ENCODE measurements at regions not wholly inside any gene's neighbourhood (a gene's known extent, or its start where the extent isn't known, plus 50 kb on each side); places are given as distances from the start of the nearest gene placed in this dataset.
"Not testable (repeated sequence)": the region's sequence is repeated elsewhere in the genome, so short reads cannot be mapped to it uniquely, and the experiment has no call there.

DNA sequence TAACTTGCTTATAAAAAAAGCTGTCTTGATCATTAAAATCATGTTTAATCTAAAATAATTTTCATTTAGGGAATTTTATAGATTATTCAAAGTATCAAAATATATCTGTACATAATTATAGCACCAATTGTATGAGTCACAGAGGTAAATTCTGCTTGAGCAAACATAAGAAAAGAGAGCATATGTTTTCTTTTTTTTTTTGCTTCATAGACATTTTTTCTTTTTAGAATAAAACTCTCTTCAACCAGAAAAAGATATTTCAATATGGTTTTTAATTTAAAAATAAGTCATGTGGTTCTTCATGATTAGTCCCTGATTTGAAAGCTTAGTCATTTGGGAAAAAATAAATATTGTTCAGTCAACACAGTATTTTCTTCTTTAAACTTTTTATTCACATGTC is 2390.6 kb downstream of the ARAP2 start:
- TF ChIP-seq, protein P1, sequence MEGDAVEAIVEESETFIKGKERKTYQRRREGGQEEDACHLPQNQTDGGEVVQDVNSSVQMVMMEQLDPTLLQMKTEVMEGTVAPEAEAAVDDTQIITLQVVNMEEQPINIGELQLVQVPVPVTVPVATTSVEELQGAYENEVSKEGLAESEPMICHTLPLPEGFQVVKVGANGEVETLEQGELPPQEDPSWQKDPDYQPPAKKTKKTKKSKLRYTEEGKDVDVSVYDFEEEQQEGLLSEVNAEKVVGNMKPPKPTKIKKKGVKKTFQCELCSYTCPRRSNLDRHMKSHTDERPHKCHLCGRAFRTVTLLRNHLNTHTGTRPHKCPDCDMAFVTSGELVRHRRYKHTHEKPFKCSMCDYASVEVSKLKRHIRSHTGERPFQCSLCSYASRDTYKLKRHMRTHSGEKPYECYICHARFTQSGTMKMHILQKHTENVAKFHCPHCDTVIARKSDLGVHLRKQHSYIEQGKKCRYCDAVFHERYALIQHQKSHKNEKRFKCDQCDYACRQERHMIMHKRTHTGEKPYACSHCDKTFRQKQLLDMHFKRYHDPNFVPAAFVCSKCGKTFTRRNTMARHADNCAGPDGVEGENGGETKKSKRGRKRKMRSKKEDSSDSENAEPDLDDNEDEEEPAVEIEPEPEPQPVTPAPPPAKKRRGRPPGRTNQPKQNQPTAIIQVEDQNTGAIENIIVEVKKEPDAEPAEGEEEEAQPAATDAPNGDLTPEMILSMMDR (IDR thresholded peaks at IDR 0.05), result not testable (repeated sequence)
- not testable (repeated sequence) for TF ChIP-seq ZFX (IDR thresholded peaks at IDR 0.05; ENCODE audit: borderline replicate concordance)

Measured in 22Rv1 (cell line).